ENCODE measurements at regions not wholly inside any gene's neighbourhood (a gene's known extent, or its start where the extent isn't known, plus 50 kb on each side); places are given as distances from the start of the nearest gene placed in this dataset.

GRCh38 chr14:97025722-97026121, 228.5 kb downstream of the VRK1 start:
- no peaks in the 10 kb centered on the region for H3K4me1 ChIP-seq (ENCODE audit: control insufficient read depth in 1 of 2, low read depth in 2 of 2)
- ATAC-seq (ENCODE audit: insufficient number of reproducible peaks, low FRiP score, low read depth) (no peak), DNase-seq (ENCODE audit: low spot score) (no peak)
- H3K4me3 ChIP-seq, result no peak overlapping the region
- H3K36me3 ChIP-seq, result no peaks in the 10 kb centered on the region
- no peak overlapping the region for H3K27ac ChIP-seq
- TF ChIP-seq CTCF (IDR thresholded peaks at IDR 0.05), result no peak
- no peaks in the 10 kb centered on the region for H3K9me3 ChIP-seq
- H3K27me3 ChIP-seq (replicated peaks; ENCODE audit: insufficient read depth), result no peaks in the 10 kb centered on the region

GRCh38 chr14:97027256-97027999, 230.2 kb downstream of the VRK1 start:
- no peak overlapping the region for H3K4me3 ChIP-seq
- ATAC-seq (ENCODE audit: insufficient number of reproducible peaks, low FRiP score, low read depth), result no peak
- no peak for DNase-seq (ENCODE audit: low spot score)
- no peak overlapping the region for H3K27ac ChIP-seq
- H3K9me3 ChIP-seq, result no peaks in the 10 kb centered on the region
- H3K4me1 ChIP-seq (ENCODE audit: control insufficient read depth in 1 of 2, low read depth in 2 of 2), result no peaks in the 10 kb centered on the region
- H3K36me3 ChIP-seq, result no peaks in the 10 kb centered on the region
- H3K27me3 ChIP-seq (replicated peaks; ENCODE audit: insufficient read depth), result no peaks in the 10 kb centered on the region
- TF ChIP-seq CTCF (IDR thresholded peaks at IDR 0.05), result no peak

- H3K36me3 ChIP-seq, result no peaks in the 10 kb centered on the region
- H3K9me3 ChIP-seq, result no peaks in the 10 kb centered on the region
- no peak overlapping the region for H3K27ac ChIP-seq
- TF ChIP-seq CTCF (IDR thresholded peaks at IDR 0.05), result no peak
- no peaks in the 10 kb centered on the region for H3K27me3 ChIP-seq (replicated peaks; ENCODE audit: insufficient read depth)
- DNase-seq (ENCODE audit: low spot score) (no peak), ATAC-seq (ENCODE audit: insufficient number of reproducible peaks, low FRiP score, low read depth) (no peak)
- no peaks in the 10 kb centered on the region for H3K4me1 ChIP-seq (ENCODE audit: control insufficient read depth in 1 of 2, low read depth in 2 of 2)
- H3K4me3 ChIP-seq, result no peak overlapping the region
These were observed 231.2 kb downstream of the VRK1 start for GRCh38 chr14:97028382-97028781.

- Histone ChIP-seq H3K4me3 (no peak overlapping the region), H3K9me3 (no peaks in the 10 kb centered on the region), H3K27ac (no peak overlapping the region), H3K27me3 (replicated peaks; ENCODE audit: insufficient read depth) (no peaks in the 10 kb centered on the region), H3K4me1 (ENCODE audit: control insufficient read depth in 1 of 2, low read depth in 2 of 2) (no peaks in the 10 kb centered on the region), H3K36me3 (no peaks in the 10 kb centered on the region)
- no peak for TF ChIP-seq CTCF (IDR thresholded peaks at IDR 0.05)
- ATAC-seq (ENCODE audit: insufficient number of reproducible peaks, low FRiP score, low read depth) (no peak), DNase-seq (ENCODE audit: low spot score) (no peak)
These were observed 232.6 kb downstream of the VRK1 start for GRCh38 chr14:97029800-97030199.

- TF ChIP-seq CTCF (IDR thresholded peaks at IDR 0.05), result no peak
- Histone ChIP-seq H3K9me3 (no peaks in the 10 kb centered on the region), H3K27me3 (replicated peaks; ENCODE audit: insufficient read depth) (no peaks in the 10 kb centered on the region), H3K4me1 (ENCODE audit: control insufficient read depth in 1 of 2, low read depth in 2 of 2) (no peaks in the 10 kb centered on the region), H3K36me3 (no peaks in the 10 kb centered on the region), H3K4me3 (no peak overlapping the region), H3K27ac (no peak overlapping the region)
- DNase-seq (ENCODE audit: low spot score) (no peak), ATAC-seq (ENCODE audit: insufficient number of reproducible peaks, low FRiP score, low read depth) (no peak)
These were observed 234.3 kb downstream of the VRK1 start for GRCh38 chr14:97031530-97031929.
